Pons (tissue), 1 donor: ENCODE measurements at regions not wholly inside any gene's neighbourhood (a gene's known extent, or its start where the extent isn't known, plus 50 kb on each side); places are given as distances from the start of the nearest gene placed in this dataset.

Experiments used
- DNase-seq: peaks from one replicate; pipeline ENCODE4 v3.0.0-alpha.2; 2016; ENCODE audit warnings: low spot score

DNA sequence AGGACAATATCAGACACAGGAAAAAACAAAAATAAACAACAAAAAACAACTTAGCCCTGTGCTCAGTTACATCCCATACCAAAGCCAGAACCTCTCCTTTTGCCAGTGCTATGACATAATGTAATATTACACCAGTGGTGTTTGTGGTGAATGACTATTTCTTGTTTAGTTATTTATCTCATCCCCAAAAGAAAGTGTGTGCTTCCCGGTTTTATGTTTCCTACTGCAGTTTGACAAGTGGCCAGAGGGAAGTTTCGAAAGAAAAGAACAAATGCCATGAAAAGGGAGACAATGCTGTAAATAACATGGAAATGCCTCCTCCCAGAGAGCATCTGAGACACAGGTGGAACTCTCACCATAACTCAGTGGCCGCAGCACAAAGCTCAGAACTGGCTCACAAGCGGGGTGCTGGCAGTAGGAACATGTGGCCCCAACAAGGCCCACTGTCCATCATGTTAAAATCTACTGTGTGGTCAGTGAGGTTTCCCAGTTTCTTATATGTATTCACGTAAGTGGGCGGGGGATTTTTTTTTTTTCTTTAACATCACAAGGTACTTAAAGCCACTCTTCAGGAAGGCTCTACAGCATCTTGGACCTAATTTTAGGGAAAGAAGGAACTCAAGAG is 158.2 kb downstream of the BARHL2 start:
- no peak for DNase-seq

GRCh38 chr1:90558126-90558525 is 159.0 kb downstream of the BARHL2 start:
- DNase-seq = no peak

- no peak for DNase-seq
Observed at GRCh38 chr1:90557706-90558105, 159.4 kb downstream of the BARHL2 start.

DNA sequence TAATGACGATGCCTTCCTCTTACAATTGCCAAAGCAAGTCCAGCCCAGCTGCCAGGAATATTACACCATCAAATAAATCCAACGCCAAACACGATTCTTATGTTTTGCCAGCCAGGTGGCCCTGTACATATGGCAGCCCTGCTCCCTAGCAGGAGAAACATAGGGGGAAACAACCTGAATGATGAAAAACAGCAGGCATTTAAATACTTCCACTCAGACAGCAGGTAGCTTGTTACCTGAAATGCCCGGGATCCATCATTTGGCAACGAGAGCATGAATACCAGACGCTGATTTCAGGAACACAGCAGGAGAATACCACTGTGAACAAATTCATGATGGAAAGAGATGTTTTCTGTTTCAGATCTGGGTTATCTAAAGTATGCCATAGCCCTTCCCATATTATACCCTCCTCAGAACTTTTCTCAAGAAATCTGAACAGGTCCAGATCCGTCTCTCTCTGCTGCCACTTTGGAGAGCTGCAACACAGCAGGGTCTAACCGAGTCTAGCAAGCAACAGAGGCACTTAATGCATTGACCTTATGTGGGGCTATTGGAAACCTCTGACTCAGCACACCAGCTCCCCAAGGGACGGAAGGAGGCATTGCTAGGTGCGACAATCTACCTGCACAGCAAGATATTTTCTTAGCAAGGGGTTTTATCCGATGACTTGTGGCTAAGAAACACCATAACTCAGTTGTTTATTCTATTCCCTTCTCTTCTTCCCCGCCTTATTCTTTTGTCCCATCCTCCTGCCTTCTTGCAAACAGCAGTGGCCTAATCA is 166.3 kb downstream of the BARHL2 start:
- DNase-seq = no peak

DNA sequence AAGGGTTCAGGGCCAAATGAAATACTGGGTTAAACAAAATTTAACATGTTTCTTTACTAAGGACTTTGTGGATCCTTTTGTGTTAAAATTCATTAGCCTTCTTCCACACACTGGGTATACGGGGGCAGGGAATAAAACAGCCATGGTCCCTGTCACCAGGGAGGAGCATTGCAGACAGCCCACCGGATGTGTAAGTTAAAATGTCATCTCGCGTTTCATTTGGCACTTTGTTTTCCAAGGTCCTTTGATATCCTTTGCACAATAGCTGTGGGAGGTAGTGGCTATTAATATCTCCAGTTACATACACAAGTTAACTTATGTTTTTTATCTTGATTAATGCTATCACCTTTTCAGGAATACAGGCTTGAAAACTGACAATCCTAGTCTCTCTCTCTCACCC is 172.7 kb downstream of the BARHL2 start:
- DNase-seq = no peak

- no peak for DNase-seq
Observed at GRCh38 chr1:90537606-90538362, 179.3 kb downstream of the BARHL2 start.

DNA sequence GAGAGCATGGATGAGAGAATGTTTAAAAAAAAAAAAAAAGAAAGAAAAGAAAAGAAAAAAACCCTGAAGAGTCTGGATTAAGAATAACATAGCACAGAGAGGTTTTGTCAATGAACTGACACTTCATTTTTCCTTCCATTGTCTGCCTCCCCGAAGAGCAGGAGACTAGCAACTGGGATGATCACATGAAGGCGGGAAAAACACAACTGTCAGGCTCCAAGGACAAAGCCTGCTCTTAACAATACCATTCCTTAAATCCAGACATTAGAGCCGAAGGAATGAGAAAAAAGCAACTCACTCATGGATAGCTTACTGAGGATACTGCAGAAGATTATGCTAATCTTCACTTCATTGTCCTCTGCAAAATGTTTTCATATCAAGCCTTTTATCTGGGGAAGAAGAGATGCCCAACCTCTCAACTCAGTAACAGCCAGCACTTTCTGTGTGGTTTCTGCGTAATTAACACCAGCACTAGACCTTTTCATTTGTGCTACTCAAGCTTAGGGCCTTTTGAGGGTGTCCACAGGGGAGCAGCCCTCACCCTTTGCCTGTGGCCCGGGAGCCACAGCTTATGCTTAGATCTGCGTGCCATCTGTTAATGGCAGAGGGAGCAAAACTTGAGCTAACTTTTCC is 182.3 kb downstream of the BARHL2 start:
- no peak for DNase-seq

DNA sequence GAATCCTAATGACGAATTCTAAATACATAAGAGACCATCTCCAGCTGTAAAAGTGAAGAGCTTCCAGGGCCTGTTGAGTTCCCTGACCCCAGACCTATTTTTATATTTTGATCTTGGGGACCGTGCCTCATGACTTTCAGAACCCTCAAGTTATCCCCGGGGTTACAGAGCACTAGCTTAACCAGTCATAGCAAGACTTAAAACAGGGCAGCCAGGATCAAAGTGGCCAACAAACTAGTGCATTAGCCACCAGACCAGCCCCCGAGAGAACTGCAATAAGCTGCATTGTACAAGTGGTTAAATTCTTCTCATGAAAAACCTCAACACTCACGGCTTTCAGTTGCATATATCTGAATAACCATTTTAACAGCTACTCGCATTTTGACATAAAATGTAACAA is 183.0 kb downstream of the BARHL2 start:
- DNase-seq = no peak

GRCh38 chr1:90526954-90527353 is 190.1 kb downstream of the BARHL2 start:
- DNase-seq = no peak

GRCh38 chr1:90522432-90522831 is 194.7 kb downstream of the BARHL2 start:
- no peak for DNase-seq

- DNase-seq = no peak
Observed at GRCh38 chr1:90513956-90514355, 203.1 kb downstream of the BARHL2 start.

- DNase-seq = no peak
Observed at GRCh38 chr1:90512441-90512840, 204.7 kb downstream of the BARHL2 start.

- no peak for DNase-seq
Observed at GRCh38 chr1:90510143-90510542, 207.0 kb downstream of the BARHL2 start.

DNA sequence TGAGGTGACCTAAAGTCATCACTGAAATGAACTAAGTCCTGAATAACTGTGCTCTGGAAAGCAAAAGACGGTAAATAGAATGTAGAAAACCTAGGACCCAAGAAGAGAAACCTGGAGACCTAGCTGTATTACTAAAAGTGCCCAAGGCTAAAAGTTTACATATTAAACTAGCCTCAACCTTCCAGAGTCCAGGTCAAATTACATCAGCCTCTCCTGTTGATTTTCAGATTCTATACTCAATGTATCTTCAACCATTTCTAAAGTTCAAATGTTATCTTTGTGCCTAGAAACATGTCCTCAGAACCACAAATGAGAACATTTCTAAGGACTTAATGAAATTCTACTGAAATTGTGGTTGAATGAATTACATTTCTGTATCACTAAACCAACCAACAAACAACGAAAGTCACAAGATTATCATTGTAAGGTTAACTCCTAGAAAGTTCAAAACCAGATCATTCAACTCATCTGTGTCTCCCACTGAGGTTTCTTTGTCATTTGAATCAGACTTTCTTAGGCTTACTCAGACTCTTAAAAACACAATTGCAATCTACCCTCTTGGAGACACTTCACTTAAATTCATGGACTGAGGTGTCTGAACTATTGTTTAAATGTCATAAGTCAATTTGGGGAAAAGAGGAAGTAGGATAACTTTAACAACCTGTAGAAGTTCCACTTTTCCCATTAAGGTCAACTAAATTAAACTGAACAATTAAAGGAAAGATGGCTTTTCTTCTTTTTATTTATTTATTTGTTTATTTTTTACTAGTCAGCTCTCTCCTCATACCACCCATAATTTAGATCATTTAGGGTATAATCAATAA is 207.7 kb downstream of the BARHL2 start:
- DNase-seq = no peak

DNA sequence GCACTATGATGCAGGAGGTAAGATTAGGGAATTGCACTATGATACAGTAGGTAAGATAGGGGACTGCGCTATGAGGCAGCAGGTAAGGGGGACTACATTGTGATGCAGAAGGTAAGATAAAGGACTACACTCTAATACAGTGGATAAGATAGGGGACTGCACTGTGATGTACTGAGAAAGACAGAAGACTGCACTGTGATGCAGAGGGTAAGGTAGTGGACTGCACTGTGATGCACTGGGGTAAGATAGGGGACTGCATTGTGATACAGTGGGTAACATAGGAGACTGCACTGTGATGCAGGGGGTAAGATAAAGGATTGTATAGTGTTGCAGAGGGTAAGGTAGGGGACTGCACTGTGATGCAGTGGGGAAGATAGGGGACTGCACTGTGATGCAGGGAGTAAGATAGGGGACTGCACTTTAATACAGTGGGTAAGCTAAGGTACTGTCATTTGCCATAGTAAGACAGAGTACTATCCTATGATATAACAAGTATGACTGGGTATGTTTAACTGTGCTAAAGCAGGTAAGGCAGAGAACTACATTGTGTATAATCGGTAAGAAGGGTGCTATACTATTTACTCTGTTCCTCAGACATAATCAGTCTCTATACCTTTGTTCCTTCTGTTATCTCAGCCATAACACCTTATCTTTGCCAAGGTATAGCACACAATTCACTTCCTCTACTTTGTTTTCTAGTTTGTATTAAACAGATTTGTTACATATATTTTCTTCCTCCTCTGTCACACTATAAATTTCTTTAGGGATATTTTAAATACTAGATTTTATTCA is 208.5 kb downstream of the BARHL2 start:
- DNase-seq = no peak

DNA sequence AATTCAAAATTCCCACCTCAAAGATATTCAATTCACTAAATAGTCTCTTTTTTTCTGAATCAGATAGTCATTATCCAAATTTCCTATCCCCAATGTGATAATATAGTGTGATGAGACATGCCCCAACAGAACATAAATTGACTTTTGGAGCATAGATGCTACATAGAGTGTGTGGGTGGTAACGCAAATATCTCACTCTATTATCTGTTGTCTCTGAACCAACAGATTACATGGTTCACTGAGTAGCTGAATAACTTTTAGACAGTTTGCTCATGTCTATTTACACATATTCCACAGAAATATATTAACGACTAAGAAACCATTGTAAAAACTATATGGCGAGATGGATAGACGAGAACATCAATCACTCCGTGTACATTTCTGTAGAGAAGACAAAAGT is 209.9 kb downstream of the BARHL2 start:
- DNase-seq = no peak

- no peak for DNase-seq
Observed at GRCh38 chr1:90505806-90506205, 211.3 kb downstream of the BARHL2 start.

DNA sequence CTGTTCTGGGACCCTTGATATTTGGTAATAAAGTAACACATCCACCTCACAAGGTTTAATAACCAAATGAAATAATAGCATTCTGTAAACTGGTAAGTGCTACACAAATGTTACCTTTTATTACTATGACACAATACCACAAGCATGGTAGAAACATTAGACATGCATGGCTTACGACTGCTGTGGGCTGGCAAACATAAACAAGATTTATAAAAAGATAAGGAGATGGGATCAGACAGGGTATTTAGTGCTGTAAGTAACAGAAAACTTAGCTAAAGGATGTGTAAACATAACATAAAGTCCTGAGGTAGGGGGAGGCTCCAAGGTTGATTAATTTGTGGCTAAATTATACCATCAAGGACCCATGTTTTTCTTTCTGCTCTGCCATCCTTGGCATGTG is 212.6 kb downstream of the BARHL2 start:
- DNase-seq = no peak

DNA sequence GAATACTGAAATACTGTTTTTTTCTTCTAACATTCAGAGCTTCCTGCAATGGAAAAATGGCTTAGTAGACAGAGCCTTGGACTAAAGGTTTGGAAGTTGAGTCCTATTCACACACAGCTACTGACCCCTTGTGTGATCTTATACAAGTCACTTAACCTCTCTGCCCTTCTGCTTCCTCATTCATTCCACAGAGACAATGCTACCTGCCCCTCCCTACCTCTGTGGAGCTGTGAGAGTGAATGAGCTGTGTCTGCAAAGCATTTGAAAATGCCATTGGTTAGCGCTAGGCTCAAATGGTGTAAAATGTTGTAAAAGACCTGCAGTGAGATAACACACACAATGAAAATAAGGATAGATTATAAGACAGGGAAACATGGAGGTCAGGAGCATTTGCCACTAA is 214.4 kb downstream of the BARHL2 start:
- DNase-seq = no peak

DNA sequence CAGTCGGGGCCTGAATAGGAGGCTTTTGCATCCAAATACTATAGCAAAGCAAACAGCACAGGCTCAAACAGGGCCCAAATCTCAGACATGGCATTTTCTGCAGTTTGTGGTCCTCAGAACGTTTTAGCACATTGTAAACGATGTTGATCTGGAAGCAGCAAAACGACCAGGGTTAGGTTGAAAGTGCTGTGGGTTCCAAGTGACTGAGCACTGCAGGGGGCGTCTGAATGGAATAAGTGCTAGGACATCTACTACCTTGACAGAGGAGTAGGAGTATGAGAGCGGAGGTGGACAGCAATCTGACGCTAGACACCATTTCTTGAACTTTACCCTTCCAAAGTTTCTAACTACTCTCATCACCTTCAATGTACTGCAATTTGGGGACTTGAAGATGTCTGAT is 214.9 kb downstream of the BARHL2 start:
- DNase-seq = no peak

DNA sequence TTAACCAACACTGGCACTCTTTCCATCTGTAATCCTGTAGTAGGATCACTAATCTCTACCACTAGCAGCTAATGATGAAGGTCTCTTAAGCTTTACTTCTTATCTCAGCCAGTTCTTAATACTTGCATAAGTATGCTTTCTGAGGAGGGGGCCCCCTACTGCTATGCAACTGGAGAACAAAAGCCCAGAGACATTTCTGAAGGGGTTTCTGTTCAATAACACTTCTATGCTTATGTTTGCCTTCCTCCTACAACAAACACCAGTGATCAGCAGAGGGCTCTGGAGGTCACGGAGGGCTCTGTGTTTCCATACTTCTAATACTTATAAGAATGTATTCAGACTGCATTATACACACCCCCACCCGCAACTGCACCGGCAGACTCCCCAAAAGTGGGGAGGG is 215.8 kb downstream of the BARHL2 start:
- no peak for DNase-seq
